ENCODE measurements at regions not wholly inside any gene's neighbourhood (a gene's known extent, or its start where the extent isn't known, plus 50 kb on each side); places are given as distances from the start of the nearest gene placed in this dataset.

DNA sequence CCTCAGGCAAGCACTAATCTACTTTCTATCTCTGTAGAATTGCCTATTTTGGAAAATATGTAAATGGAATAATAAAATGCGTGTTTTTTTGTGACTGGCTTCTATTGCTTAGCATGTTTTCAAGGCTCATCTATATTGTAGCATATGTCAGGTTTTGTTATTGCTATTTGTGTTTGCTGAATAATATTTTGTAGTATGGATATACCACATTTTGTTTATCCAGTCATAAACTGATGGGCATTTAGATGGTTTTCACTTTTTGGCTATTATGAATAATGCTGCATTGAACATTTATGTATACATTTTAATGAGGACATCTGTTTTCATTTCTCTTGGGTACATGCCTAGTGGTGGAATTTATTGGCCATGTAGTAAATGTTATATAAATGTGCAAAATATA lies 183.3 kb upstream of the ZP4 start:
- no peak for DNase-seq (ENCODE audit: low read depth)
- H3K4me3 ChIP-seq (ENCODE audit: low read depth, low read length) = no peak overlapping the region
- TF ChIP-seq, protein P1, sequence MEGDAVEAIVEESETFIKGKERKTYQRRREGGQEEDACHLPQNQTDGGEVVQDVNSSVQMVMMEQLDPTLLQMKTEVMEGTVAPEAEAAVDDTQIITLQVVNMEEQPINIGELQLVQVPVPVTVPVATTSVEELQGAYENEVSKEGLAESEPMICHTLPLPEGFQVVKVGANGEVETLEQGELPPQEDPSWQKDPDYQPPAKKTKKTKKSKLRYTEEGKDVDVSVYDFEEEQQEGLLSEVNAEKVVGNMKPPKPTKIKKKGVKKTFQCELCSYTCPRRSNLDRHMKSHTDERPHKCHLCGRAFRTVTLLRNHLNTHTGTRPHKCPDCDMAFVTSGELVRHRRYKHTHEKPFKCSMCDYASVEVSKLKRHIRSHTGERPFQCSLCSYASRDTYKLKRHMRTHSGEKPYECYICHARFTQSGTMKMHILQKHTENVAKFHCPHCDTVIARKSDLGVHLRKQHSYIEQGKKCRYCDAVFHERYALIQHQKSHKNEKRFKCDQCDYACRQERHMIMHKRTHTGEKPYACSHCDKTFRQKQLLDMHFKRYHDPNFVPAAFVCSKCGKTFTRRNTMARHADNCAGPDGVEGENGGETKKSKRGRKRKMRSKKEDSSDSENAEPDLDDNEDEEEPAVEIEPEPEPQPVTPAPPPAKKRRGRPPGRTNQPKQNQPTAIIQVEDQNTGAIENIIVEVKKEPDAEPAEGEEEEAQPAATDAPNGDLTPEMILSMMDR (conservative IDR thresholded peaks at IDR 0.05; ENCODE audit: low read depth, low read length) = no peak

DNA sequence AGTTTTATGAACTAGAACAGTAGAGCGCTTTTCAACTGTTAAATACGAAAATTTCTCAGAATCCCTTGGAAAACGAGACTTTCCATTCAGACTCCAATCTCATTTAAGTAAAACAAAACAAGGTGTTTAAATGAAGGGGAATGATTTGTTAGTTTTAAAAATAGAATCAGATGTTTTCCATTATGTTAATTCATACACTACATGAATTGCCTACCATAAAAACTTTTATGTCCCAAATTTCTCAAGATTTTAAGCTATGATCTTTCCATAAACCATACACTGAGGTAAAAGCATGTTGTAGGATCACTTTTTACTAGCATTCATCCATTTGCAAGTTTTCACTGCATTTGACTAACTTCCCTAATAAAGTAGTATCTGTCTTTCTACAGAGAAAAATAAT lies 180.3 kb upstream of the ZP4 start:
- DNase-seq (ENCODE audit: low read depth) = no peak
- no peak overlapping the region for H3K4me3 ChIP-seq (ENCODE audit: low read depth, low read length)
- TF ChIP-seq, protein P1 (conservative IDR thresholded peaks at IDR 0.05; ENCODE audit: low read depth, low read length) = no peak

DNA sequence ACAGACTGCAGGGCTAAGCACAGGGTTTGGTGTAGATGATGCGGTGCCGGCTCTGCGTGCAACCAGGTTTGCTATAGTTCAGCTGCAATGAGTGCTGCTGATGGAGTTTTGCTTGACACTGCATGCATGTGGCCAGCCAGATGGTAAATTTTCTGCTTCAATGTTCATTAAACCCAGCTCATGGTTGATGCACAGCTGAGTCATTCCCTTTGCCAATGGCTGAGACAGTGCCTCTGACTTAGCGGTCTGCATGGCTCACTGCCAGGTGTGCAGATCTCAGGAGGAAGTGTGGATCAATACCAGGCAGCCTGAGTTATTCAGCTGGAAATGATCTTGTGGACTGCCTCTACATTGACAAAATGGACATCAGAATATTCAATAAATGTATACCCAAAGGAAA lies 172.7 kb upstream of the ZP4 start:
- peak; percentile 95 for DNase-seq (ENCODE audit: low read depth)
- TF ChIP-seq, protein P1 (conservative IDR thresholded peaks at IDR 0.05; ENCODE audit: low read depth, low read length) = no peak

DNA sequence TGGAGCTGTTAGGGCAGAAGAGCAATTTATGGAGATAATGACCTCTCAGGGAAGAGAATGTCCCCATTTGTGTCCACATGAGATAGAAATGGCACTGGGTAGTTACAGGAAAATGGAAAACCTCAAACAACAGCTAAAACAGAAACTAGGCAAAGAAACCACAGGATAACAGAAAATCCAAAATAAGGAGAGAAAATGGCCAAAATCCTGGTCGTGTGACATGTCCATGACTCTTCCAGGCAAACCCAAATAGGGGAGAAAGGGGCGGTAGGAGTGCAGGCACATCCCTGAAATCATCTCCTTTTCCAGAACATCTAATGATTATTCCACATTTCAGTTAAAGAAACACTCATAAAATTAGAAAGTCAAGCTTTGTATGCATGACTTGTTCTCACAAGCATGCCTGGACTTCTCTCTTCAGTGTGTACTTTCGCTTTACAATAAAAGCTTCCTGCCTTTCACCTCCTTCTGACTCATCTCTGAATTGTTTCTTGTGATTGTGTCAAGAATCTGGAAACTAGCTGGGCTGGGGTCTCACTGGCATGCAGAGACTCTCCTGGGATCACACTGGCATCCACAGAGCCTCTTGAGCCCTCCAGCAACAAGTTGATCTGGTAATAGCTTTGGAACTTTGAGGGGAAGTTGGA lies 171.4 kb upstream of the ZP4 start:
- H3K4me3 ChIP-seq (ENCODE audit: low read depth, low read length) = peak overlapping the region; percentile 15
- DNase-seq (ENCODE audit: low read depth) = peak; percentile 69

More for the DNA sequence above, 172.7 kb upstream of the ZP4 start:
- no peak overlapping the region for H3K4me3 ChIP-seq (ENCODE audit: low read depth, low read length)

DNA sequence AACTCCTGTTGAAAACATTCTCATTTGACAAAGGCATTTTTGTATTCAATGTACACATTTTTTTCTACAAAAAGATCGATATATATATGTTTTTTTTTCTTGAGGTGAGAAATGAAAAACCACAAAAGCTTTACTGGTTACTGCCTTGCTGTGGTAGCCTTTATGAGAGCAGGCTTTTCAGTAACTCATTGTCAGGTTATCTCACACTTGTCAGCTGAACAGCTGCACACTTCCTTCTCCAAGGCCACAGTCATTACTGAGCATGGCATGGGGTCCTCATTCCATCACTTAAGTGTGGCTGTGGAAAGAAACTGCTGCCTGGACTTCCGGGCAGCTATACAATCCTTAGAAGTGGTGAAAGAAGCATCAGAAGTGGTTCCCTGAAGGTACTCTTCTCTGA lies 169.3 kb upstream of the ZP4 start:
- TF ChIP-seq, protein P1 (conservative IDR thresholded peaks at IDR 0.05; ENCODE audit: low read depth, low read length) = no peak
- no peak overlapping the region for H3K4me3 ChIP-seq (ENCODE audit: low read depth, low read length)
- no peak for DNase-seq (ENCODE audit: low read depth)

More for the DNA sequence above, 171.4 kb upstream of the ZP4 start:
- TF ChIP-seq, protein P1 (conservative IDR thresholded peaks at IDR 0.05; ENCODE audit: low read depth, low read length) = no peak

DNA sequence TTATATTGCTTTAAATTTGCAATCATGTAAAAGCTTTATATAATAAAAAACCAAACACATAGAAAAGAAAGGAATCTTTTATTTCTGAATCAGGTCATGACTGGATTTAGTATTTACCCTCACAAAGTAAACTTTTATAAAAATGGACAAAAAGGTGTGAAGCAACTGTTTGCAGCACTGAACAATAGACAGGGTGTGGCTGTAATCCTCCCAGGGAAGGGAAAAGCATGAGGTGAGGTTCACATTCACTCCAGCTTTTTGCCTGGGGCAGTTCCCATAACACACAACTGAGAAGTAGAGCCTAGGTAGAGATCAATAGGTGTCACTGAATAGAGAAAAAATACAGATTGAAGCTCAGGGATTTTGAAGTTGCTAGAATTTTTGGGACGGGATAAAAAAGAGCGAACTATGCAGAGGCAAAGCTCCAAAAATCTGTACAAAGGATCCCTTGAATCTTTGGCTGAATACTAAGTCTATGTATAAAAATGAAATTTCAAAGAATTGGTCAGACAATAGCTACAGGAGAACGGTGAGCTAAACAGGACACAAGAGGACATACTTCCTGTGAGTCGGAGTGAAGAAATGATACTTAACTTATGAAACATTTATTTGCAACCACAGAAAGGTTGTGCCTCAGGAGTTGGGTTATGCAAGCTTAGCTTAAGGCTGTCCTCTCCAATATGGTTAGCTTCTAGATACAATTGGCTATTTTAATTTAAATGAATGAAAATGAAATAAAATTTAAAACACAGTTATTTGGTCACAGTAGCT lies 162.0 kb upstream of the ZP4 start:
- TF ChIP-seq, protein P1 (conservative IDR thresholded peaks at IDR 0.05; ENCODE audit: low read depth, low read length) = no peak
- no peak for DNase-seq (ENCODE audit: low read depth)
- H3K4me3 ChIP-seq (ENCODE audit: low read depth, low read length) = no peak overlapping the region

Data from epithelial cell of proximal tubule (primary cell).